ENCODE measurements at regions not wholly inside any gene's neighbourhood (a gene's known extent, or its start where the extent isn't known, plus 50 kb on each side); places are given as distances from the start of the nearest gene placed in this dataset.

DNA sequence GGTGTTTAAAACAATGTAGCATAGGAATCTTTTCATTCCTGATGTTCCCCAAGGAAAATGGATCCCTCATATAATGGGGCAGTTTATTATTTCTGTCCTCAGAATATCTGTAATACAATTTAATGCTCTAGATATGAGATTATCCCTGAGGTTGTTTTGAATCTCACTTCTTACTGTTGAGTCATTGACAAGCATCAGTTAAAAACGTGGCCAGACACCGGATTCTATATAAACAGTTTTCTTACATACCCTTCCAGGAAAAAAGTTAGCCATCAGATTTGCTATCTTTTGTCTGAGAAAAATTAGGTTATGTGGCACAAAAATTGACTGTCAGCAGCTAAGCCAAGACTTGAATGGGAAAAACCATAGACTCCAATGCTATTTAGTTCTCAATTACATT lies 539.8 kb upstream of the CELF2 start:
- Histone ChIP-seq H3K4me3 (ENCODE audit: insufficient read depth, low read depth, low read length) (no peak overlapping the region), H3K27ac (ENCODE audit: low read depth, low read length) (no peak overlapping the region), H3K9me3 (ENCODE audit: insufficient read depth, low read depth, low read length) (no peaks in the 10 kb centered on the region), H4K20me1 (ENCODE audit: insufficient read depth, low read length) (no peaks in the 10 kb centered on the region), H3K4me2 (ENCODE audit: low read length) (no peak overlapping the region), H3K36me3 (ENCODE audit: insufficient read depth, low read length) (no peaks in the 10 kb centered on the region), H3K4me1 (ENCODE audit: insufficient read depth, low read length) (no peaks in the 10 kb centered on the region), H2AFZ (ENCODE audit: low read depth, low read length) (no peak overlapping the region), H3K9ac (ENCODE audit: low read length) (no peak overlapping the region), H3K27me3 (ENCODE audit: insufficient read depth, low read length) (no peaks in the 10 kb centered on the region), H3K79me2 (ENCODE audit: insufficient read depth, low read length) (no peaks in the 10 kb centered on the region)
- DNase-seq (ENCODE audit: low read depth) (no peak), FAIRE-seq (no peak)
- Mint-ChIP-seq H3K36me3 (ENCODE audit: low read depth, unreplicated experiment) (no peaks in the 10 kb centered on the region), H3K4me3 (ENCODE audit: unreplicated experiment) (no peak overlapping the region), H3K4me1 (ENCODE audit: low read depth, unreplicated experiment) (no peaks in the 10 kb centered on the region), H3K27ac (ENCODE audit: unreplicated experiment) (no peak overlapping the region), H3K9me3 (ENCODE audit: unreplicated experiment) (no peaks in the 10 kb centered on the region), H3K27me3 (ENCODE audit: low read depth, unreplicated experiment) (peaks cover 2% of the 10 kb centered on the region)
- TF ChIP-seq EZH2 (IDR thresholded peaks at IDR 0.05; ENCODE audit: insufficient read depth, low read length) = no peak
- TF ChIP-seq, protein P1, sequence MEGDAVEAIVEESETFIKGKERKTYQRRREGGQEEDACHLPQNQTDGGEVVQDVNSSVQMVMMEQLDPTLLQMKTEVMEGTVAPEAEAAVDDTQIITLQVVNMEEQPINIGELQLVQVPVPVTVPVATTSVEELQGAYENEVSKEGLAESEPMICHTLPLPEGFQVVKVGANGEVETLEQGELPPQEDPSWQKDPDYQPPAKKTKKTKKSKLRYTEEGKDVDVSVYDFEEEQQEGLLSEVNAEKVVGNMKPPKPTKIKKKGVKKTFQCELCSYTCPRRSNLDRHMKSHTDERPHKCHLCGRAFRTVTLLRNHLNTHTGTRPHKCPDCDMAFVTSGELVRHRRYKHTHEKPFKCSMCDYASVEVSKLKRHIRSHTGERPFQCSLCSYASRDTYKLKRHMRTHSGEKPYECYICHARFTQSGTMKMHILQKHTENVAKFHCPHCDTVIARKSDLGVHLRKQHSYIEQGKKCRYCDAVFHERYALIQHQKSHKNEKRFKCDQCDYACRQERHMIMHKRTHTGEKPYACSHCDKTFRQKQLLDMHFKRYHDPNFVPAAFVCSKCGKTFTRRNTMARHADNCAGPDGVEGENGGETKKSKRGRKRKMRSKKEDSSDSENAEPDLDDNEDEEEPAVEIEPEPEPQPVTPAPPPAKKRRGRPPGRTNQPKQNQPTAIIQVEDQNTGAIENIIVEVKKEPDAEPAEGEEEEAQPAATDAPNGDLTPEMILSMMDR (IDR thresholded peaks at IDR 0.05; ENCODE audit: insufficient read depth, low read depth, low read length) = no peak

DNA sequence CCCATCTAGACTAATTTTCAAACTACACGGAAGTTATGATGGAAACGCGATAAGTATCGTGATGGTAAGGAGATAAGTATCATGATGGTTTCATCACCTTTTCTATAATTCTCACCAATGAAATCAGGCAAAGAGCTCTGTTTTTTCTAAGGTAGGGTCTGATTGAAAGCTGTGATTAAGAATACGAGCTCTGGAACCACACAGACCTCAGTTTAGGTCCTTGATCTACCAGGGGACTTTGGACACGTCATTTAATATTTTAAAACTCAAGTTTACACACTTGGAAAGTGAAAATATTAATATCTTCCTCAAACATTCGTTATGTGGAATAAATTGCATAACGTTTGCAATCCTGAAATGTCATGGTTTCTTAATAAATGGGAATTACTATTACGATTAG lies 538.2 kb upstream of the CELF2 start:
- H3K36me3 Mint-ChIP-seq (ENCODE audit: low read depth, unreplicated experiment) = no peaks in the 10 kb centered on the region
- H4K20me1 ChIP-seq (ENCODE audit: insufficient read depth, low read length) = no peaks in the 10 kb centered on the region
- H3K4me3 ChIP-seq (ENCODE audit: insufficient read depth, low read depth, low read length) = no peak overlapping the region
- no peak overlapping the region for H3K4me2 ChIP-seq (ENCODE audit: low read length)
- no peak overlapping the region for H3K27ac Mint-ChIP-seq (ENCODE audit: unreplicated experiment)
- no peaks in the 10 kb centered on the region for H3K9me3 ChIP-seq (ENCODE audit: insufficient read depth, low read depth, low read length)
- H2AFZ ChIP-seq (ENCODE audit: low read depth, low read length) = no peak overlapping the region
- FAIRE-seq = no peak
- no peak overlapping the region for H3K27ac ChIP-seq (ENCODE audit: low read depth, low read length)
- no peaks in the 10 kb centered on the region for H3K27me3 ChIP-seq (ENCODE audit: insufficient read depth, low read length)
- H3K4me1 ChIP-seq (ENCODE audit: insufficient read depth, low read length) = no peaks in the 10 kb centered on the region
- no peaks in the 10 kb centered on the region for H3K4me1 Mint-ChIP-seq (ENCODE audit: low read depth, unreplicated experiment)
- no peaks in the 10 kb centered on the region for H3K79me2 ChIP-seq (ENCODE audit: insufficient read depth, low read length)
- no peak overlapping the region for H3K9ac ChIP-seq (ENCODE audit: low read length)
- TF ChIP-seq, protein P1 (IDR thresholded peaks at IDR 0.05; ENCODE audit: insufficient read depth, low read depth, low read length) = no peak
- TF ChIP-seq EZH2 (IDR thresholded peaks at IDR 0.05; ENCODE audit: insufficient read depth, low read length) = no peak
- H3K36me3 ChIP-seq (ENCODE audit: insufficient read depth, low read length) = no peaks in the 10 kb centered on the region
- peaks cover 2% of the 10 kb centered on the region for H3K27me3 Mint-ChIP-seq (ENCODE audit: low read depth, unreplicated experiment)
- DNase-seq (ENCODE audit: low read depth) = no peak
- no peaks in the 10 kb centered on the region for H3K9me3 Mint-ChIP-seq (ENCODE audit: unreplicated experiment)
- no peak overlapping the region for H3K4me3 Mint-ChIP-seq (ENCODE audit: unreplicated experiment)

DNA sequence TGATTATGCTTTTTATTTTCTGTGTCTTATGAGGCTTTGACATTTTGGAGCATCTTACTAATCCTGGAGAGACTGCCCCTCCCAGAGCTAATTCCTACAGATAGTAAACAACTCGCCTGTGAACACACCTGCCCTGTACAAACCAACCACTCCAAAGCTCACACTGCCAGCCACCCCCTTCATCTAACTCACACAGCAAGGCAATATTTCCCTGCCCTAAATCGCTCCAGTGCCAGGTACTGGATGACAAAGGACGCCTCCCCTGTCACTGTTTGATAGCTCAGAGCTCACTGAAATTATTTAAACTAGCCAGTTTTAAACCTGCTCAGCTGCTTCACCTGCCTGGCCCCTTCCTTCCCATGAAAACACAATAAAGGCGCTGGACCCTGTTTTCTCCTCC lies 535.1 kb upstream of the CELF2 start:
- no peaks in the 10 kb centered on the region for H4K20me1 ChIP-seq (ENCODE audit: insufficient read depth, low read length)
- DNase-seq (ENCODE audit: low read depth) (no peak), FAIRE-seq (no peak)
- no peaks in the 10 kb centered on the region for H3K4me1 Mint-ChIP-seq (ENCODE audit: low read depth, unreplicated experiment)
- peaks cover 2% of the 10 kb centered on the region for H3K27me3 Mint-ChIP-seq (ENCODE audit: low read depth, unreplicated experiment)
- no peaks in the 10 kb centered on the region for H3K9me3 ChIP-seq (ENCODE audit: insufficient read depth, low read depth, low read length)
- H3K4me3 ChIP-seq (ENCODE audit: insufficient read depth, low read depth, low read length) = no peak overlapping the region
- no peaks in the 10 kb centered on the region for H3K9me3 Mint-ChIP-seq (ENCODE audit: unreplicated experiment)
- H3K9ac ChIP-seq (ENCODE audit: low read length) = no peak overlapping the region
- no peak overlapping the region for H3K4me2 ChIP-seq (ENCODE audit: low read length)
- H3K36me3 ChIP-seq (ENCODE audit: insufficient read depth, low read length) = no peaks in the 10 kb centered on the region
- H3K36me3 Mint-ChIP-seq (ENCODE audit: low read depth, unreplicated experiment) = no peaks in the 10 kb centered on the region
- H3K27me3 ChIP-seq (ENCODE audit: insufficient read depth, low read length) = no peaks in the 10 kb centered on the region
- H3K4me1 ChIP-seq (ENCODE audit: insufficient read depth, low read length) = no peaks in the 10 kb centered on the region
- no peak overlapping the region for H3K27ac ChIP-seq (ENCODE audit: low read depth, low read length)
- H3K4me3 Mint-ChIP-seq (ENCODE audit: unreplicated experiment) = no peak overlapping the region
- no peak for TF ChIP-seq EZH2 (IDR thresholded peaks at IDR 0.05; ENCODE audit: insufficient read depth, low read length)
- TF ChIP-seq, protein P1 (IDR thresholded peaks at IDR 0.05; ENCODE audit: insufficient read depth, low read depth, low read length) = no peak
- H3K27ac Mint-ChIP-seq (ENCODE audit: unreplicated experiment) = no peak overlapping the region
- H2AFZ ChIP-seq (ENCODE audit: low read depth, low read length) = no peak overlapping the region
- H3K79me2 ChIP-seq (ENCODE audit: insufficient read depth, low read length) = no peaks in the 10 kb centered on the region
